Naive thymus-derived CD4-positive, alpha-beta T cell (primary cell): ENCODE measurements at regions not wholly inside any gene's neighbourhood (a gene's known extent, or its start where the extent isn't known, plus 50 kb on each side); places are given as distances from the start of the nearest gene placed in this dataset.

Experiments used
- ATAC-seq: fragments of 150-1000 bp; cut with Tn5 transposase; 2 replicates; pipeline ENCODE4 v1.10.0; 2021; ENCODE audit warnings: mild to moderate bottlenecking, moderate library complexity
- CTCF ChIA-PET: fragments of 350-600 bp; sonication (Branson Sonifier 250); formaldehyde crosslinking; loops from one replicate; lab custom pipeline; 2021; ENCODE audit warnings: antibody characterized with exemption; lab: Charles Lee
- POLR2A ChIA-PET: fragments of 350-600 bp; sonication (Branson Sonifier 250); formaldehyde crosslinking; loops from one replicate; lab custom pipeline; 2021; ENCODE audit warnings: antibody characterized with exemption, inconsistent platforms; lab: Charles Lee
- DNase-seq, 9 donors: peaks; one replicate each; pipeline versions ENCODE4 v3.0.0 to v3.0.0-alpha.2; 2020 to 2022; ENCODE audit warnings: mixed read lengths in 1 of 9
- H3K27ac ChIP-seq: one replicate; pipeline ENCODE4 v1.7.0; 2013; ENCODE audit warnings: mild to moderate bottlenecking, low read depth, low read length, moderate library complexity
- H3K27me3 ChIP-seq, 2 donors: one replicate each; pipeline ENCODE4 v1.7.0; 2013; ENCODE audit warnings: low read length in 2 of 2, mild to moderate bottlenecking in 2 of 2, moderate library complexity in 2 of 2; ENCODE audit not compliant: control insufficient read depth in 2 of 2, insufficient read depth in 2 of 2
- H3K36me3 ChIP-seq, 3 experiments: 1 replicate in 2 of 3; 2 replicates in 1 of 3; pipeline ENCODE4 v1.7.0; 2013; ENCODE audit warnings: low read length in 3 of 3, mild to moderate bottlenecking in 3 of 3, moderate library complexity in 1 of 3; ENCODE audit not compliant: insufficient read depth in 3 of 3, control insufficient read depth in 2 of 3
- H3K4me1 ChIP-seq, 2 donors: one replicate each; pipeline ENCODE4 v1.7.0; 2013; ENCODE audit warnings: low read length in 2 of 2, mild to moderate bottlenecking in 2 of 2, moderate library complexity in 1 of 2; ENCODE audit not compliant: control insufficient read depth in 2 of 2, insufficient read depth in 2 of 2
- H3K4me3 ChIP-seq: 2 replicates; pipeline ENCODE4 v1.7.0; 2013; ENCODE audit warnings: mild to moderate bottlenecking, low read length
- H3K9me3 ChIP-seq, 3 experiments: 1 replicate in 2 of 3; 2 replicates in 1 of 3; pipeline ENCODE4 v1.7.0; 2013; ENCODE audit warnings: low read length in 3 of 3; ENCODE audit not compliant: control insufficient read depth in 2 of 3
- H3K27ac Mint-ChIP-seq, 9 donors: one replicate each; pipeline ENCODE4 v1.8.0; 2020 to 2022; ENCODE audit warnings: mixed read lengths in 9 of 9, mild to moderate bottlenecking in 8 of 9, moderate library complexity in 5 of 9, inconsistent platforms in 2 of 9
- H3K27me3 Mint-ChIP-seq, 5 donors: one replicate each; pipeline ENCODE4 v1.8.0; 2021 to 2022; ENCODE audit warnings: mixed read lengths in 5 of 5, mild to moderate bottlenecking in 1 of 5
- H3K36me3 Mint-ChIP-seq, 5 donors: one replicate each; pipeline ENCODE4 v1.8.0; 2020 to 2022; ENCODE audit warnings: mixed read lengths in 5 of 5, mild to moderate bottlenecking in 3 of 5, inconsistent platforms in 1 of 5
- H3K4me1 Mint-ChIP-seq, 7 donors: one replicate each; pipeline ENCODE4 v1.8.0; 2020 to 2022; ENCODE audit warnings: mixed read lengths in 7 of 7, mild to moderate bottlenecking in 3 of 7, inconsistent platforms in 1 of 7
- H3K4me3 Mint-ChIP-seq, 10 donors: one replicate each; pipeline ENCODE4 v1.8.0; 2020 to 2022; ENCODE audit warnings: mild to moderate bottlenecking in 10 of 10, mixed read lengths in 10 of 10, moderate library complexity in 6 of 10, inconsistent platforms in 2 of 10
- H3K9me3 Mint-ChIP-seq, 11 donors: one replicate each; pipeline ENCODE4 v1.8.0; 2020 to 2022; ENCODE audit warnings: mixed read lengths in 11 of 11, mild to moderate bottlenecking in 4 of 11, inconsistent platforms in 1 of 11, moderate library complexity in 1 of 11
- intact Hi-C, 2 donors: fragments of 100-400 bp; cut with micrococcal nuclease; formaldehyde crosslinking; loops; one replicate each; pipeline ENCODE4 v1.15.1; 2023

GRCh38 chr3:161821591-161821990 lies 325.0 kb downstream of the OTOL1 start:
- no peak overlapping the region for H3K27ac ChIP-seq
- no peak for DNase-seq

GRCh38 chr3:161822291-161822690 lies 325.7 kb downstream of the OTOL1 start:
- H3K9me3 Mint-ChIP-seq, result peaks cover 0 to 3% (median 0%) of the 10 kb centered on the region in 11 donors
- H3K4me1 ChIP-seq, result no peaks in the 10 kb centered on the region
- no peak overlapping the region for H3K27ac Mint-ChIP-seq
- DNase-seq (no peak), ATAC-seq (no peak)
- no peaks in the 10 kb centered on the region for H3K27me3 ChIP-seq
- ChIA-PET POLR2A (no interaction called here), CTCF (no interaction called here)
- H3K4me3 Mint-ChIP-seq, result no peak overlapping the region
- intact Hi-C loops, result no loop called here
- no peaks in the 10 kb centered on the region for H3K9me3 ChIP-seq
- no peaks in the 10 kb centered on the region for H3K4me1 Mint-ChIP-seq
- H3K36me3 ChIP-seq, result no peaks in the 10 kb centered on the region
- no peak overlapping the region for H3K27ac ChIP-seq
- H3K27me3 Mint-ChIP-seq, result no peaks in the 10 kb centered on the region
- H3K36me3 Mint-ChIP-seq, result no peaks in the 10 kb centered on the region
- H3K4me3 ChIP-seq, result no peak overlapping the region

More at GRCh38 chr3:161821591-161821990, 325.0 kb downstream of the OTOL1 start:
- no peaks in the 10 kb centered on the region for H3K27me3 ChIP-seq
- no peaks in the 10 kb centered on the region for H3K27me3 Mint-ChIP-seq
- no peaks in the 10 kb centered on the region for H3K36me3 Mint-ChIP-seq
- no peaks in the 10 kb centered on the region for H3K9me3 ChIP-seq
- H3K9me3 Mint-ChIP-seq, result peaks cover 0 to 3% (median 0%) of the 10 kb centered on the region in 11 donors
- ChIA-PET CTCF (no interaction called here), POLR2A (no interaction called here)
- no peaks in the 10 kb centered on the region for H3K36me3 ChIP-seq
- ATAC-seq, result no peak
- no peaks in the 10 kb centered on the region for H3K4me1 ChIP-seq
- intact Hi-C loops, result no loop called here
- H3K4me3 Mint-ChIP-seq, result no peak overlapping the region
- no peaks in the 10 kb centered on the region for H3K4me1 Mint-ChIP-seq
- H3K4me3 ChIP-seq, result no peak overlapping the region
- no peak overlapping the region for H3K27ac Mint-ChIP-seq

GRCh38 chr3:161823910-161824309 lies 327.3 kb downstream of the OTOL1 start:
- no peak overlapping the region for H3K4me3 Mint-ChIP-seq
- CTCF ChIA-PET, result no interaction called here
- H3K9me3 Mint-ChIP-seq, result peaks cover 0 to 3% (median 0%) of the 10 kb centered on the region in 11 donors
- Histone ChIP-seq H3K27ac (no peak overlapping the region), H3K4me3 (no peak overlapping the region), H3K36me3 (no peaks in the 10 kb centered on the region), H3K27me3 (no peaks in the 10 kb centered on the region), H3K4me1 (no peaks in the 10 kb centered on the region), H3K9me3 (no peaks in the 10 kb centered on the region)
- no peaks in the 10 kb centered on the region for H3K4me1 Mint-ChIP-seq
- H3K36me3 Mint-ChIP-seq, result no peaks in the 10 kb centered on the region
- intact Hi-C loops, result no loop called here
- no peak for ATAC-seq
- DNase-seq, result no peak
- H3K27me3 Mint-ChIP-seq, result no peaks in the 10 kb centered on the region
- POLR2A ChIA-PET, result no interaction called here
- H3K27ac Mint-ChIP-seq, result no peak overlapping the region

- ChIA-PET CTCF (no interaction called here), POLR2A (no interaction called here)
- DNase-seq, result no peak
- intact Hi-C loops, result no loop called here
- ATAC-seq, result no peak
- H3K36me3 ChIP-seq, result no peaks in the 10 kb centered on the region
- H3K4me3 ChIP-seq, result no peak overlapping the region
- no peaks in the 10 kb centered on the region for H3K9me3 ChIP-seq
- H3K4me1 ChIP-seq, result no peaks in the 10 kb centered on the region
- no peak overlapping the region for H3K27ac Mint-ChIP-seq
- H3K4me1 Mint-ChIP-seq, result no peaks in the 10 kb centered on the region
- H3K27me3 Mint-ChIP-seq, result no peaks in the 10 kb centered on the region
- no peak overlapping the region for H3K27ac ChIP-seq
- H3K9me3 Mint-ChIP-seq, result peaks cover 0 to 12% (median 2%) of the 10 kb centered on the region in 11 donors
- H3K36me3 Mint-ChIP-seq, result no peaks in the 10 kb centered on the region
- H3K4me3 Mint-ChIP-seq, result no peak overlapping the region
- no peaks in the 10 kb centered on the region for H3K27me3 ChIP-seq
These were observed 341.4 kb downstream of the OTOL1 start for GRCh38 chr3:161838021-161838420.

GRCh38 chr3:161848376-161848775 lies 351.8 kb downstream of the OTOL1 start:
- H3K9me3 Mint-ChIP-seq, result peaks cover 0 to 9% (median 0%) of the 10 kb centered on the region in 11 donors
- Histone ChIP-seq H3K36me3 (no peaks in the 10 kb centered on the region), H3K9me3 (no peaks in the 10 kb centered on the region), H3K27me3 (no peaks in the 10 kb centered on the region), H3K4me1 (no peaks in the 10 kb centered on the region), H3K4me3 (no peak overlapping the region), H3K27ac (no peak overlapping the region)
- no peak overlapping the region for H3K4me3 Mint-ChIP-seq
- no peaks in the 10 kb centered on the region for H3K4me1 Mint-ChIP-seq
- no peaks in the 10 kb centered on the region for H3K36me3 Mint-ChIP-seq
- CTCF ChIA-PET, result no interaction called here
- no peak overlapping the region for H3K27ac Mint-ChIP-seq
- no peaks in the 10 kb centered on the region for H3K27me3 Mint-ChIP-seq
- no peak for DNase-seq
- POLR2A ChIA-PET, result no interaction called here
- intact Hi-C loops, result no loop called here
- ATAC-seq, result no peak

GRCh38 chr3:161851941-161852566 lies 355.4 kb downstream of the OTOL1 start:
- intact Hi-C loops, result loop anchor here in 1 of 2 donors (5.0 to 10.0 kb wide), 2 partner anchors 347 to 1205 kb away; no protein-coding TSS in a partner anchor
- Histone ChIP-seq H3K9me3 (no peaks in the 10 kb centered on the region), H3K4me3 (no peak overlapping the region), H3K27me3 (no peaks in the 10 kb centered on the region), H3K4me1 (no peaks in the 10 kb centered on the region), H3K36me3 (no peaks in the 10 kb centered on the region), H3K27ac (no peak overlapping the region)
- ChIA-PET POLR2A (no interaction called here), CTCF (no interaction called here)
- peak in 2 of 9 donors; percentile 5 to 35 for DNase-seq
- Mint-ChIP-seq H3K36me3 (no peaks in the 10 kb centered on the region), H3K9me3 (peaks cover 0 to 1% (median 0%) of the 10 kb centered on the region in 11 donors), H3K4me3 (no peak overlapping the region), H3K27ac (no peak overlapping the region), H3K27me3 (no peaks in the 10 kb centered on the region), H3K4me1 (peaks cover 0 to 2% (median 0%) of the 10 kb centered on the region in 7 donors)
- no peak for ATAC-seq

GRCh38 chr3:161852744-161853143 lies 356.1 kb downstream of the OTOL1 start:
- no peak for DNase-seq
- Histone ChIP-seq H3K27ac (no peak overlapping the region), H3K4me3 (no peak overlapping the region), H3K9me3 (no peaks in the 10 kb centered on the region), H3K27me3 (no peaks in the 10 kb centered on the region), H3K4me1 (no peaks in the 10 kb centered on the region), H3K36me3 (no peaks in the 10 kb centered on the region)
- intact Hi-C loops, result loop anchor here in 1 of 2 donors (5.0 to 10.0 kb wide), 2 partner anchors 348 to 1205 kb away; no protein-coding TSS in a partner anchor
- Mint-ChIP-seq H3K27ac (no peak overlapping the region), H3K4me3 (no peak overlapping the region), H3K4me1 (peaks cover 0 to 2% (median 0%) of the 10 kb centered on the region in 7 donors), H3K9me3 (peaks cover 0 to 1% (median 0%) of the 10 kb centered on the region in 11 donors), H3K27me3 (no peaks in the 10 kb centered on the region), H3K36me3 (no peaks in the 10 kb centered on the region)
- ChIA-PET POLR2A (no interaction called here), CTCF (no interaction called here)
- ATAC-seq, result no peak
